Upper lobe of right lung (tissue), 1 donor: ENCODE measurements at regions not wholly inside any gene's neighbourhood (a gene's known extent, or its start where the extent isn't known, plus 50 kb on each side); places are given as distances from the start of the nearest gene placed in this dataset.

ENCODE experiments used
- ATAC-seq: fragments of 200-7000 bp; cut with Tn5 transposase; one replicate; pipeline ENCODE4 v1.9.1; 2020; ENCODE audit warnings: mild to moderate bottlenecking, moderate library complexity
- DNase-seq: peaks from one replicate; pipeline ENCODE4 v3.0.0-alpha.2; 2020
- H3K27ac ChIP-seq: fragments of 200-600 bp; one replicate; pipeline ENCODE4 v1.8.0; 2022
- H3K27me3 ChIP-seq: fragments of 200-600 bp; one replicate; pipeline ENCODE4 v1.8.0; 2022; ENCODE audit warnings: mild to moderate bottlenecking
- H3K36me3 ChIP-seq: fragments of 200-600 bp; one replicate; pipeline ENCODE4 v1.8.0; 2022
- H3K4me1 ChIP-seq: fragments of 200-600 bp; one replicate; pipeline ENCODE4 v1.8.0; 2022
- H3K4me3 ChIP-seq: fragments of 200-600 bp; one replicate; pipeline ENCODE4 v1.8.0; 2022; ENCODE audit warnings: mild to moderate bottlenecking
- H3K9me3 ChIP-seq: fragments of 200-600 bp; one replicate; pipeline ENCODE4 v1.8.0; 2022
- CTCF ChIP-seq: fragments of 200-600 bp; IDR thresholded peaks from one replicate; pipeline ENCODE4 v1.8.0; 2022; ENCODE audit warnings: antibody characterized with exemption
- intact Hi-C: fragments of 100-400 bp; cut with DNase I; formaldehyde crosslinking; loops from one replicate; pipeline ENCODE4 v1.11.0; 2022
- donor health status: DM: no; HTN: yes; CAD: no; lungs with severe emphysema.

- Histone ChIP-seq H3K27me3 (no peaks in the 10 kb centered on the region), H3K27ac (no peak overlapping the region), H3K36me3 (no peaks in the 10 kb centered on the region), H3K4me1 (no peaks in the 10 kb centered on the region), H3K9me3 (no peaks in the 10 kb centered on the region), H3K4me3 (no peak overlapping the region)
- DNase-seq (no peak), ATAC-seq (no peak)
- TF ChIP-seq CTCF, result no peak
- intact Hi-C loops, result no loop called here
Observed at GRCh38 chr7:96928965-96929364, 76.4 kb upstream of the DLX6 start.

- H3K36me3 ChIP-seq, result no peaks in the 10 kb centered on the region
- H3K27me3 ChIP-seq, result no peaks in the 10 kb centered on the region
- TF ChIP-seq CTCF, result no peak
- intact Hi-C loops, result no loop called here
- ATAC-seq (no peak), DNase-seq (no peak)
- H3K4me3 ChIP-seq, result no peak overlapping the region
- no peak overlapping the region for H3K27ac ChIP-seq
- H3K4me1 ChIP-seq, result no peaks in the 10 kb centered on the region
- H3K9me3 ChIP-seq, result no peaks in the 10 kb centered on the region
Observed at GRCh38 chr7:96931891-96932290, 73.5 kb upstream of the DLX6 start.

- no peak for TF ChIP-seq CTCF
- no peak for DNase-seq
- Histone ChIP-seq H3K27me3 (no peaks in the 10 kb centered on the region), H3K4me3 (no peak overlapping the region), H3K4me1 (no peaks in the 10 kb centered on the region), H3K36me3 (no peaks in the 10 kb centered on the region), H3K9me3 (no peaks in the 10 kb centered on the region), H3K27ac (no peak overlapping the region)
- intact Hi-C loops, result no loop called here
- no peak for ATAC-seq
Observed at GRCh38 chr7:96933067-96933645, 72.2 kb upstream of the DLX6 start.

DNA sequence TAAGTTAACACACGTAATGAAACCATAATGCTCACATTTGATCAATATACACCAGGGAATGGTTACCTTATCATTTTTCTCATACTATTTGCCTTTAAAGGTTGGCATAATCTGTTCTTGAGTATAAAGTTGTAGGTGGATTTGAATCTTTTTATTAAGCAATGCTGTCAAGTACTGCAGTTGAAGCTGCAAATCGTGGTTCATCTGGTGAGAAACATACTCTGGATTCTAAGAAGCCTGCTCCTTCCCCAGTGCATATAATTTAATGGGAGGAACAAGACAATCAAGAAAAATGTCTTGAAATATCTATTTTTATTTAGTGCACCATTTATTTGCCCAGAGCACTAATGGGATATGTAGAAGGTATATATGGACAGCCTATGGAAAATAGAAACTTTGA lies 68.7 kb upstream of the DLX6 start:
- no peak for ATAC-seq
- Histone ChIP-seq H3K4me1 (no peaks in the 10 kb centered on the region), H3K27me3 (no peaks in the 10 kb centered on the region), H3K9me3 (no peaks in the 10 kb centered on the region), H3K4me3 (no peak overlapping the region), H3K27ac (no peak overlapping the region), H3K36me3 (no peaks in the 10 kb centered on the region)
- intact Hi-C loops, result no loop called here
- TF ChIP-seq CTCF, result no peak
- no peak for DNase-seq

DNA sequence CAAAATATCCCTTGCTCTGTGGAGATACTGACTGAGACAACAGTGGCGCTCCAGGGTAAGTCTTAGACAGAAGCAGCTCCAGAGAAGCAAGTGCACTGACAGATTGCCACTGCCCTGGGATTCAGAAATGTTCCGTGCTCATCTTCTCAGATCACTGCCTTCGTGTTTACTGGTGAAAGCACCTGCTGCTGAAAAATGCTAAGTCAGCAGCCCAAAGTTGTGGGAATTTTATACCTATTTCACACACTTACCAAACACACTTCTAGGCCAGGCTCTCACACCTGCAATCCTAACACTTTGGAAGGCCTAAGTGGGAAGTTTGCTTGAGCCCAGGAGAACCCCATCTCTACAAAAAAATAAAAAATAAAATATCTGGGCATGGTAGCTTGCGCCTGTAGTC lies 63.2 kb upstream of the DLX6 start:
- ATAC-seq, result no peak
- DNase-seq, result no peak
- Histone ChIP-seq H3K4me3 (no peak overlapping the region), H3K27ac (no peak overlapping the region), H3K4me1 (no peaks in the 10 kb centered on the region), H3K27me3 (no peaks in the 10 kb centered on the region), H3K9me3 (no peaks in the 10 kb centered on the region), H3K36me3 (no peaks in the 10 kb centered on the region)
- TF ChIP-seq CTCF, result no peak
- intact Hi-C loops, result no loop called here

DNA sequence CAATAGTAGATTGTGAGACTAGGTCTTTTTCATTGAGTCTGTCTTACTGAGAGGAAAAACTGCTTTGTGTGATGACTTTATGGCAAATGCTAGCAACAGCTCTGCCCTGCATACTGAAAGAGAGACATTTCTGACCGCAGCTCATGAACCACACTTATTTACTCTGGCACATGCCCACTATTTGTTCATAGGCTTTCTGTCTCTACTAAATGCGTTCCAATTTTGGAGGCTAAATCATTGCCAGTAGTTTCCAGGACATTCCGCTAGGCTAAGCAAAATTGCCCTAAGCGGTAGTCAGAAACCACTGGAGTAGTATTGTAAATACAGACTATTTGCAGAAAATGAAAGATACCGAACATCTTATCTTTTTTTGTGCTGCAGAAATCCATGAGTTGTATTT lies 55.6 kb upstream of the DLX6 start:
- H3K4me3 ChIP-seq, result no peak overlapping the region
- intact Hi-C loops, result no loop called here
- TF ChIP-seq CTCF, result no peak
- H3K27ac ChIP-seq, result no peak overlapping the region
- no peak for DNase-seq
- peak; percentile 82 for ATAC-seq
- H3K36me3 ChIP-seq, result no peaks in the 10 kb centered on the region
- no peaks in the 10 kb centered on the region for H3K9me3 ChIP-seq
- H3K4me1 ChIP-seq, result no peaks in the 10 kb centered on the region
- no peaks in the 10 kb centered on the region for H3K27me3 ChIP-seq
